HG02623 (cell line): ENCODE measurements at regions not wholly inside any gene's neighbourhood (a gene's known extent, or its start where the extent isn't known, plus 50 kb on each side); places are given as distances from the start of the nearest gene placed in this dataset.
"Not testable (repeated sequence)": the region's sequence is repeated elsewhere in the genome, so short reads cannot be mapped to it uniquely, and the experiment has no call there.

Experiments used
- ATAC-seq: cut with Tn5 transposase; IDR thresholded peaks from one replicate; pipeline ENCODE4 v1.9.1; 2021; ENCODE audit warnings: moderate library complexity; ENCODE audit not compliant: unreplicated experiment

- ATAC-seq = no peak
These were observed 801.1 kb upstream of the SLC35B3 start for GRCh38 chr6:9236443-9236842.

DNA sequence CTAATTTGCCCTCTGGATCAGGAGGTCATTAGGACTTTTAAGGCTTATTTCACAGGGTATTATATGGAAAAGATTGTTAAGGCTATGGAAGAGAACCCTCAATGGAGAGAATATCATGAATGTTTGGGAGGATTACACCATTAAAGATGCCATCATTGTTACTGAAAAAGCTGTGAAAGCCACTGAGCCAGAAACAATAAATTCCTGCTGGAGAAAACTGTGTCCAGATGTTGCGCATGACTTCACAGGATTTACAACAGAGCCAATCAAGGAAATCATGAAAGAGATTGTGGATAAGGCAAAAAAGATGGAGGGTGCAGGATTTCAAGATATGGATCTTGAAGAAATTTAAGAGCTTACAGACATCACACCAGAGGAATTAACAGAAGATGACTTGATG is 798.3 kb upstream of the SLC35B3 start:
- no peak for ATAC-seq

GRCh38 chr6:9233226-9233625 is 797.9 kb upstream of the SLC35B3 start:
- no peak for ATAC-seq

DNA sequence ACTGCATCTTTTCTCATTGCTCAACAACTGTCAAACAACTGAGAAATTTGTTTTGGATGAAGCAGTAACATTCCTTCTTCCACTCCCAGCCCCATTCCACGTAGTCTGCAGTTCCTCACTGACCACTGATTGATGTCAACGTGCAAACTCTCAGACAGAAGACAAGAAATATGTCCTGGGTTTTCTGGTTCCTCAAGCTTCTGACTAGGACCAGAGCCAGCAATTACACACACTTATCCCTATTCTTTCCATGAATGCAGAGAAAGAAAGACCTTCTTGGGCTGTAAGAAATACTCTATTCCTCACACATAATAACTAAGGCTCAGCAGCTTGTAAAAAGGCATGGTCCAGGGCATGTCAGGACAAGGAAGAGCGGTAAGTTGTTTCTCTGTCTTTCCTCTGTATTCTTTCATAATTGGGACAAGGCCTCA is 790.1 kb upstream of the SLC35B3 start:
- no peak for ATAC-seq

DNA sequence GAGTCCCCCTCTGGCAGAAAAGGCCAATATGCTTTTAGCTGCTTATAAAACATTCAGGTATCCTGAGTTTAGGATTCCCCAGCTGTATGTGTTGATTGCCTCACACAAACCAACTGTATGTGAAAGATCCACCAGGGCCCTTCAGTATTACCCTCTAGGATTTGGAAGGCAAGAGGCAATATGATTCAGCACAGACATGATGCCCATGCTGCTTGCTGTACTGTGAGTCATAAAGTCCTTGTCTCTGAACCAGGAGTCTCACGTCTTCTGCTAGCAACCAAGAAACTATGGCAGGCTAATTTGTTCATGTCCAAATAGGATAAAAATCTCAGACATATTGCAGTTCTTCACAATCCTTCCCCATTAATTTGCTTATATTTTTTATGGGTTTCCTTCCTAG is 789.2 kb upstream of the SLC35B3 start:
- ATAC-seq = no peak

- not testable (repeated sequence) for ATAC-seq
These were observed 778.4 kb upstream of the SLC35B3 start for GRCh38 chr6:9213717-9214116.

DNA sequence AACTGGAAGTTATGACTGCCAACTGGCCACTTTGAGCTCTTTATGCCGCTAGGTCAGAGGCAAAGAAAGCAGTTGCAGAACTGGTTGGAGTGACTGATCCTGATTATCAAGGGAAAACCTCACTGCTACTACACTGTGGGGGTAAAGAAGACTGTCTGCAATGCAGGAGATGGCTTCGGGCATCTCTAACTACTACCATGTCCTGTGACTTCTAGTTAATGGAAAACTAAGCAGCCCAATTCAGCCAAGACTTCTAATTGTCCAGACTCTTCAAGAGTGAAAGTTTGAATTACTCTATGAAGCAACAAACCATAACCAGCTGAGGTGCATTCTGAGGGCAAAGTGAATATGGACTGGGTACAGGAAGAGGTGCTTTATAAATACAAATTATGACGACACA is 773.6 kb upstream of the SLC35B3 start:
- no peak for ATAC-seq

GRCh38 chr6:9205645-9206044 is 770.3 kb upstream of the SLC35B3 start:
- no peak for ATAC-seq

DNA sequence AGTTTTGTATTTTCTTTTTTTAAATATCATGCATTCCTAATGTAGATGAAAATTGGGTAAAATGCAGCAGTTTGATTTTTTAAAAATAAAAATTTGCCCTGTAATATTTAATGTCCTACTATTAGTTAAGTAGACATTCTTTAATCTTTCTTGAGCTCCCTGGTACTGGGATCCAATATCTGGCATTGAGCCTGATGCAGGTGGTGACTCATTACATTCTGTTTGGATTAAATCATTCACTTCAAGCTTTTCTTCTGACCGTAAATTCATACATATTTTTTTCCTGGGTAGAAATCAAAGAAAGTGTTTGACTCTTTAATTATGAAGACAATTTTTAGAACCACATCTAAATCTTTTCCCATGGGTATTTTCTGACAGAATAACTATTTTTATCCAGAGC is 768.8 kb upstream of the SLC35B3 start:
- ATAC-seq = no peak

DNA sequence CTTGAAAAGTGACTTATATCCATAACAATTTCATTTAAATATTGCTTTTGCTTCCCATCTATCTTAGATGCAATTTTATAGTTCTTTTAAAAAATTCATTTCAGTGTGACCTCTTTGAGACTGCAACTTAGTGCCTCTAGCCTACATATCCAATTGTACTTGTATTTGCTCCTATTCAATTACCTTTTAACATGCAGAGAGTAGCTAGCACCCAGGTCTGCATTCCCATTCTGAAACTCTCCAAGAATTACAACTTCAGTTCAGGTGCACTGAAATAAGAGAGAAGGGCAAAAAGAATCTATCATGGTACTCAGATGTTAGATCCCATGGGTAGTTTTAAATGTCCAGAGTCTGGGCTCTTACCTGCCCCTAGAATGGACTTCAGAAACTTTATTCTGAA is 765.4 kb upstream of the SLC35B3 start:
- ATAC-seq = no peak

DNA sequence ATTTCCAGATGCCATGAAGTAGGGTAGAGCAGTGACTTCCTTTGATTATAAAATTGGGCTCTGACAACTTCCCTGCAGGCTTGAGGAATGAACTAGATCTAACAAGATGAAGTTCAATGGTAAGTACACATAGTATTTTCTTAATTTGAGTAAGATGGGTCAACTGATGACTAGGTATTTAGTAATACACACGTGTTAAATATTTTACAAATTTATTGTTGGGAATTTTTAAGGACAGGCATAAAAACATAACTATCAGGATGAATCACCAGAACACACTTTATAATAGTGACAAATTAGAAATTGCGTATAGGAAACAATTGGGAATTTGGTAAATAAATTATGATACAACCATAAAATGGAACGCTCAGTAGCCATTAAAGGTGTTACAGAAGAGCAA is 762.4 kb upstream of the SLC35B3 start:
- ATAC-seq = no peak

DNA sequence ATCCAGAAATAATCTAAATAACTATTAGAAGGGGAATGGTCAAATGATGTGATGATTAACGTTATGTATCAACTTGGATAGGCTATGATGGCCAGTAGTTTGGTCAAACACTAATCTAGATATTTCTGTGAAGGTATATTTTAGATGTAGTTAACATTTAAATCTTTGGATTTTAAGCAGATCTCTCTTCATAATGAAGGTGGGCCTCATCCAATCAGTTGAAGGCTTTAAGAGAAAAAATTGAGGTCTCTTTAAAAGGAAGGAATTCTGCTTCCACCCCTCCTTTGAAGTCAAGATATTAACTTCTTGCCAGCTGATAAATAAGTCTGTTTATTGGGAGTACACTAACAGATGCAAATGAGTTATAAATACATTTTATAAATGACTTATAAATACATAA is 760.0 kb upstream of the SLC35B3 start:
- no peak for ATAC-seq

DNA sequence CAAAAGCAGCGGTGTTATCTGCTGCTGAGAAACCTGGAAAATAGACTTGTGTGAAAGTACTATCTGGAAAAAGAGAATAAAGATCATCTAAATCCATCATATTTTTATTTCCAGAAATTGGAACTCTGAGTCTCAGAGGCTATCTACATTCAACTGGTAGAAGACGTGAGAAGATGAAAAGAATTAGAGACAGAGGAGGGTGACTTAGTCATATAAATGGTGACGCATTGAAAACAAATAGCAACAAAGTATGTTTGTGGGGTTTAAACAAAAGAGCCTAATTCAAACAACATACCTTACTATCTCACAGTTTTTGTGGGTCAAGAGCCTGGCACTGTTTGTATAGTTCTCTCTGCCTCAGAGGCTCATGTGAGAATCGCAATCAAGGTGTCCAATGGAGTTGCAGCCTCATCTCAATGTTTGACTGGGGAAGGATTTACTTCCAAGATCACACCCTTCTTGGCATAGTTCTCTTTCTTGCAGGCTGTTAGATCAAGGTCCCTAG is 757.1 kb upstream of the SLC35B3 start:
- ATAC-seq = no peak

- no peak for ATAC-seq
These were observed 750.8 kb upstream of the SLC35B3 start for GRCh38 chr6:9186148-9186547.

DNA sequence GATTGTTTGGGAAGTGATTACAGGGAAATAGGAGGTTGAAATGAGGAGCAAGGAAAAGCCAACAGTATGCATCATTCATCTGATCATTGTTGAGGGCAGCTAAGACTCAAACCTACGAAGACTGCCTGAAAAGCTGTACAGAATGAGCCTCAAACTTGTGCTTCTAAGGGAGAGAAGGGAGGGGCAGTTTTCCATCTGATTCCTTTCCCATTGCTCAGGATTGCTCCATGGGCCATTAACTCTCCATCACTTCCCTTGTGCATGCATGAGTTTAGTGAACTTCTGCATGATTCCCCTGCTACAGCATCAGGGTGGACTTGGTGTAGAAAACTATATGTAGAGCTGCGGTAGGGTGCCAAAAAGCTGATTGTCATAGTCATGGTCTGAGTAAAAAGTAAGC is 742.7 kb upstream of the SLC35B3 start:
- no peak for ATAC-seq

- ATAC-seq = no peak
These were observed 737.9 kb upstream of the SLC35B3 start for GRCh38 chr6:9173229-9173628.

DNA sequence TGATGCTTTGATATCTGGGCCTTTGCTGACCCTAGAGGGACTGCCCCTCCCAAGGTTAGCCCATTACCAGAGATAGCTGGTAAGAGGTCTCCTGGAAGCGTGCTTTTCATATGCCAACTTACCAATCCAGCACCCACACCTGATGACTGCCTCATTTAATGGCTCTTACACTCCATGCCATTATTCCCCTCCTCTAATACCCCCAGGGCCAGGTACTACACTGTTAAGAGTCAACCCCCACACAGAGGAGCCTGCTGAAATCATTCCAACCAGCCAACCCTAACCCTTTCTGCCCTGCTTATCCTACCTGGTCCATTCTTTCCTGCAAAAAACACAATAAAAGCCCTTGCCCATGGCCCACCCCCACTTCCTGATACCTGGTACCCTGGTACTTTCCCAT is 736.8 kb upstream of the SLC35B3 start:
- ATAC-seq = no peak

DNA sequence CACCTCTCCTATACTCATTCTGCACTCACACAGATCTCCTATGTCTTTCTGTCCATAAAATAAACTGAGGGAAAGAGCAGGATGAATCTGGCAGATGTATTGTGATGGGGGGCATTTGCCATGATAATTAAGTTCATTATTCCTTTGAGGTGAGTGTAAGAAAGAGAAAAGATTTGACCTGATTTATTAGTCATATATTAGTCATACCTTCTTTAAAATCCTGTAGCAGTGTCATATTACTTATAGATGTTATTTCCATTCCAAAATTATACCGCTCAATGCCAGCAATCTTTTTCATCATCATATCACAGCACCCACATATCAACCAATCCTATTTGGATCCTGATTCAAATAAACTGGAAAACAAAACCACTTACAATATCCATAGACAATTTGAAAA is 733.3 kb upstream of the SLC35B3 start:
- ATAC-seq = no peak

GRCh38 chr6:9161731-9162130 is 726.4 kb upstream of the SLC35B3 start:
- no peak for ATAC-seq

GRCh38 chr6:9159051-9159450 is 723.7 kb upstream of the SLC35B3 start:
- ATAC-seq = no peak

GRCh38 chr6:9155836-9156235 is 720.5 kb upstream of the SLC35B3 start:
- ATAC-seq = no peak

- ATAC-seq = no peak
These were observed 707.8 kb upstream of the SLC35B3 start for GRCh38 chr6:9143140-9143539.

DNA sequence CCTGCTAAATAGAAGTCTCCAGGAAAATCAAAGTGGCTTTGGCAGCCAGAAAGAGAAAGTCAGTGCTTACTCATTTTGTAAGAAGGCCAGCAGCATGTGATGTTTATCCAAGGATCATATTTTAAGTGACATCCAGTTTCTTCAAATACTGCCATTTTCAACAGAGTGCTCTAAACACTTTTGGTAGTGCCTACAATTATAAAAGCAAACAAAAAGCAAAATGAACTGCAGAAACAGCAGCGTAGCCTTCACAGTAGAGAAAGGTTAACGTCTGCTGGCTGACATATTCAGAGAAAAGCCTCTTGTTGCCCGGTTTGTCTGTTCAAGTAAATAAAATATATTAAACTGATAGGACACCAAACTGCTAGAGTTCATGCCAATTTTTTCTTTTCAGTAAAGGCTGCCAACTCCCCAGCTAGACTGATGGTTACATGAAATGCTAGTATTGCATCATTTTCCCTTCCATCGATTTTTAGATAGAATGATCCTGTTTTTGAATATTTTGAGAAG is 705.7 kb upstream of the SLC35B3 start:
- no peak for ATAC-seq

DNA sequence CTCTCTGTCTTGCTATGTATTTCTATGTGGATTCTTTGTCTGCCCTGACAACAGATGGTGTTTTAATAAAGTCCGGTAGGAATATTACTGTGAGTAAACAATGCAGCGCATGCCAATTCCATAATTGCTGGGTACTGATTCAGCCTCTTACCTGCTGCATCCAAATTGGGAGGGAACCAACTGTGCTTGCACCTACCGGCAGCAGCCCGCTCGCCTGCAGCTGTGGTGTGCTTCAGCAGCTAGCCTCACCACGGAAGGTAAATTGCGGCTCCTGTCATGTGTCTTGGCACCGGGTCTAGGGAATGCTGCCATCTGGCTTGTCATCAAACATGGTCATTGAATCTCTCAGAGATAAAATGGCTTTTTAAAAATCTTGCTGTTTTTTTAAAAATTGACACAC is 704.8 kb upstream of the SLC35B3 start:
- ATAC-seq = no peak
